GM19351 (cell line): ENCODE measurements at regions not wholly inside any gene's neighbourhood (a gene's known extent, or its start where the extent isn't known, plus 50 kb on each side); places are given as distances from the start of the nearest gene placed in this dataset.

ENCODE experiments used
- ATAC-seq: cut with Tn5 transposase; IDR thresholded peaks from one replicate; pipeline ENCODE4 v1.9.1; 2021; ENCODE audit warnings: mild to moderate bottlenecking, moderate library complexity; ENCODE audit not compliant: unreplicated experiment

- ATAC-seq, result no peak
These were observed 407.2 kb upstream of the NETO1 start for GRCh38 chr18:73274812-73275621.

GRCh38 chr18:73270920-73271634 lies 403.3 kb upstream of the NETO1 start:
- ATAC-seq, result no peak

GRCh38 chr18:73264562-73264921 lies 396.8 kb upstream of the NETO1 start:
- ATAC-seq, result no peak

GRCh38 chr18:73261923-73262322 lies 394.1 kb upstream of the NETO1 start:
- ATAC-seq, result no peak

GRCh38 chr18:73261243-73261642 lies 393.5 kb upstream of the NETO1 start:
- no peak for ATAC-seq

- no peak for ATAC-seq
These were observed 390.7 kb upstream of the NETO1 start for GRCh38 chr18:73258375-73259087.

- ATAC-seq, result no peak
These were observed 386.8 kb upstream of the NETO1 start for GRCh38 chr18:73254564-73254963.

DNA sequence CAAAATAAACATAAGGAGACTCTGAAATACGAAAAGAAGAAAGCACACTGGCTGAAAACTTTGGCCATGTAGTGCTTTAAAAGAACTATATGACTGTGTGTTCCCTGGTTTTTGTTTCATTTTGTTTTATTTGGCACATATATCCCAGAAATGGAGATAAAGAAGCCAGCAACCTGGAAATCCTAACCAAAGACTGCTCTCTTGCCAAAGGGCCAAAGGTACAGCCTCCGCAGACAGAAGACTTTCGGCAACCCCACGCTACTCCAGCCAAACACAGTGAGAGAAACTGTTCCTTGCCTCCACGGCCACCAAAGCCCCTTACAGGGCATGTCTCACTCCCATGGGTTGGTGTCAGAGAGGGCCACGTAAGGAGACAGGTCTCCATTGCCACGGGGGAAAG lies 381.2 kb upstream of the NETO1 start:
- no peak for ATAC-seq

DNA sequence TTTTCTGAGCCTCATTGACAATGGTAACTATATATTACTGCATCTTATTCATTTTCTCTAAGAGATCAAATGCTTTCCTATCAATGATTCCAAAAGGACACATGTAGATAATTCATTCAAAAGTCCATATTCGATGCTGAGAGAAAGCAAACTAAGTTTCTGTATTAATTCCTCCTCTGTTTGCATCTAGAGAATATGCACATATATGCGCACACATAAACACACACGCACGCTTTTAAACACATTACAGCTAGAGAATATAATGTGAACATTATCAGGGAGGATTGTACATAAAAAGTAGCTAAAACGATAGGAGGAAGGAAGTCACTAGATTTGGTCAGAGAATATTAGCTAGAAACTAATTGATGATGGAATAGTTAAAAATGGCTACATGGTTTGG lies 379.0 kb upstream of the NETO1 start:
- no peak for ATAC-seq

GRCh38 chr18:73245345-73245744 lies 377.6 kb upstream of the NETO1 start:
- no peak for ATAC-seq

DNA sequence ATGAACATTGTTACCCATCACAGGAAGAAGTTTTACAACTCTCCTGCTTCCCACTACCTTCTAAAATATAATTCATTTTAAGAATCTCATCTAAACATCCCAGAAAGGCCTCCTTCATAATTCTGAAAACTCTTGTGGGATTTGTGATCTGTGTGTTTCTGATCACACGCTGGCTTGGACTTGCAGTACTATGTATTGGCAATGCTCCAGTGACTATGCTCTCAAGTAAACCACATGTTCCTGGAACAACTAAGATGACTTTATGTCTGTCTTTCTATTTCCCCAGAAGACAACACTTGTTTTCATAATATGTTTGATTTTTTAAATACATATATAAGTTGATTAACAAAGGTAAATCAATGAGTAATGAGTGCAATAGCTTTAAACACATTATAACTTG lies 376.6 kb upstream of the NETO1 start:
- ATAC-seq, result no peak

GRCh38 chr18:73240899-73241298 lies 373.1 kb upstream of the NETO1 start:
- no peak for ATAC-seq

DNA sequence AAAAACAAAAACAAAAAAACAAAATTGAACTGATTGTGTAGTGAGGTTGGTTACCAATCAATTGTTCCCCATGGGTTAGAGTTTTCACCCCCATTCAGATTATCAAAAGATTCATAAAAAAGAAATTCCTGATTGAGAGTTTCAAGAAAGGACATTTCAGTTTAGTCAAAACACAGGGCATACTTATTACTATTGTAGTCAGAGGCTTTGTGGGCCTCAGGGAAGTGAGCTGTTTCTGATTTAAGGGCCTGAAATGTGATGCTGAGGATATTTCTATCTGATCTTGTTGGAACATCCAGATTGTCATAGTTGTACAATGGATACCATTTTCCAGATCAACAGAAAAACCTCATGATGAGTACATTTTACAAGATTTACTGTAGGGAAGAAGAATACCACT lies 368.1 kb upstream of the NETO1 start:
- ATAC-seq, result no peak

GRCh38 chr18:73235491-73235890 lies 367.7 kb upstream of the NETO1 start:
- peak; percentile 91 for ATAC-seq

- ATAC-seq, result peak; percentile 70
These were observed 365.1 kb upstream of the NETO1 start for GRCh38 chr18:73232933-73233332.

- no peak for ATAC-seq
These were observed 352.9 kb upstream of the NETO1 start for GRCh38 chr18:73220663-73221062.

DNA sequence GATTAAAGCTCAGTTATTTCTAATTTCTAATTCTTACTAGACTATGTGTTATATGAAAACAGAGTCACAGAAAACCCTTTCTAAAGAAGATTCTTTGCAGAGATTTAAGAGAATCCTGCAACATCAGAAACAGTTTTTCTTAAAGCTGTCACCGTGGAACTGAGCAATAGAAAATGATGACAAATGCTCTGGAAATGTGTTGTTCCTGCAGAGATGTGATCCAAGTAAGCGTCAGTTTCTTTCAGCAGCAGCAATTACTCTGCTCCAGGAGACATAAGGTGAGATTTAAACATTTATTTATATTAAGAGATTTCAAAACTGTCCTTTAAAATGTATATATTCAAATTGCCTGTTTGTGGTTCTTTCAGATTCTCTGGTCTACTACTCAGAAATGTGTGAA lies 350.5 kb upstream of the NETO1 start:
- no peak for ATAC-seq

GRCh38 chr18:73214970-73215369 lies 347.2 kb upstream of the NETO1 start:
- ATAC-seq, result no peak

DNA sequence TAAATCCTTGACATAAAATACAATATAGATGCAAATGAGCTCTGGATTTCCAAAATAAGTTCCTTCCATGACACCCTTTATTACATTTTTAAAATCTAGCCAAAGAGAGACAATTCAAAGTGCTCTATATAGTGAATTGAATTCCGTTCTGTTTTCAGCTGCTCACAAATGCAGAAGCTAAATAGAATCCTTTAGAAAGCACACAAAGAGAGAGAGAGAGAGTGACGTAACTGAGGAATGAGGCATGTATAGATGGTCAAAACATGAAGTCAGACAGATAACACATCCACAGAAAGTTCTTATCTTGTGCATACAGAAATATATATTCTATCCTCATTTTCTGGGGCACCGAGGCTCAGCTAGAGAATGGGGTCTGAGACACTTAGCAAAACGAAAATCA lies 344.7 kb upstream of the NETO1 start:
- ATAC-seq, result no peak

DNA sequence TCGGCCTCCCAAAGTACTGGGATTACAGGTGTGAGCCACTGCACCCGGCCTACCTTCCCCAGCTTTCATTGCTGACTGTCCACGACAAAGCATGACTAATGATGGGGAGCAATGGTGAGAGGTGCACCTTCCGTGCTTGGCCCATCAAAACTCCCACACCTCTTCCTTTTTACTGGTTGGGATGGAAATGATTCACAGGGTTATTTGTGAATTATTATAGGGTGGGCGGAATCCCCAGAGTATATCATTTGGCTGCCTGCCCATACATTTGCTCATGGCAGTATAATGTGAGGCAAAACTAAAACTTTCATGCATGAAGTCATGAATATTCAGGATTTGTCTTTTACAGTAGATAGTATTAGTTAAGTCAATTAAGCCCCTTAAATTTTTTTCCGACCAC lies 334.2 kb upstream of the NETO1 start:
- ATAC-seq, result no peak

GRCh38 chr18:73199151-73199550 lies 331.4 kb upstream of the NETO1 start:
- ATAC-seq, result no peak

- ATAC-seq, result no peak
These were observed 321.9 kb upstream of the NETO1 start for GRCh38 chr18:73189718-73190117.
